IMR-90 (cell line): ENCODE measurements at regions not wholly inside any gene's neighbourhood (a gene's known extent, or its start where the extent isn't known, plus 50 kb on each side); places are given as distances from the start of the nearest gene placed in this dataset.

Experiments used
- ATAC-seq: fragments of 200-7000 bp; cut with Tn5 transposase; 2 replicates; pipeline ENCODE4 v1.9.1; 2020; ENCODE audit warnings: low read depth, mild to moderate bottlenecking, moderate library complexity
- BruUV-seq: library from RNA; stranded (reverse); fragments of 400-500 nt; replicated peaks from 2 replicates; lab custom pipeline; 2021; lab: Mats Ljungman, UMichigan
- CTCF ChIA-PET: fragments of 300-600 bp; formaldehyde crosslinking; extraction: SDS; loops from one replicate; lab custom pipeline; 2021; ENCODE audit warnings: antibody characterized with exemption; lab: Yijun Ruan, JAX
- POLR2A ChIA-PET: fragments of 300-600 bp; sonication (Branson Sonifier 250); formaldehyde crosslinking; loops from one replicate; lab custom pipeline; 2022; ENCODE audit warnings: antibody characterized with exemption; ENCODE audit not compliant: unreplicated experiment; lab: Charles Lee
- DNase-seq: peaks from one replicate; pipeline ENCODE4 v3.0.0; 2013
- H2AFZ ChIP-seq: replicated peaks from 2 replicates; pipeline ENCODE3; 2013; ENCODE audit warnings: low read length, mild to moderate bottlenecking; ENCODE audit not compliant: poor library complexity
- H2AK5ac ChIP-seq: 2 replicates; pipeline ENCODE4 v1.6.1; 2013; ENCODE audit warnings: low read depth, low read length, inconsistent platforms
- H2AK9ac ChIP-seq: replicated peaks from 2 replicates; pipeline ENCODE3; 2013; ENCODE audit warnings: mild to moderate bottlenecking, low read depth, low read length, moderate library complexity; ENCODE audit not compliant: poor library complexity
- H2BK120ac ChIP-seq: 2 replicates; pipeline ENCODE4 v1.6.1; 2013; ENCODE audit warnings: low read depth, low read length, inconsistent platforms
- H2BK15ac ChIP-seq: 3 replicates; pipeline ENCODE4 v1.6.1; 2013; ENCODE audit warnings: low read depth, low read length, inconsistent platforms
- H2BK20ac ChIP-seq: 2 replicates; pipeline ENCODE4 v1.6.1; 2013; ENCODE audit warnings: low read depth, mild to moderate bottlenecking, inconsistent platforms, low read length, moderate library complexity
- H2BK5ac ChIP-seq: 2 replicates; pipeline ENCODE4 v1.6.1; 2013; ENCODE audit warnings: mild to moderate bottlenecking, low read depth, low read length, inconsistent platforms; ENCODE audit not compliant: poor library complexity, severe bottlenecking
- H3K14ac ChIP-seq: replicated peaks from 2 replicates; pipeline ENCODE4 v1.6.1; 2013; ENCODE audit warnings: low read depth, low read length, inconsistent platforms
- H3K18ac ChIP-seq: 2 replicates; pipeline ENCODE4 v1.6.1; 2013; ENCODE audit warnings: low read depth, low read length, control low read depth
- H3K23ac ChIP-seq: 2 replicates; pipeline ENCODE4 v1.6.1; 2013; ENCODE audit warnings: low read depth, low read length, inconsistent platforms
- H3K27ac ChIP-seq: 2 replicates; pipeline ENCODE4 v1.5.1; 2013; ENCODE audit warnings: mild to moderate bottlenecking, control low read depth, low read length; ENCODE audit not compliant: insufficient read depth
- H3K27me3 ChIP-seq: 2 replicates; pipeline ENCODE4 v1.6.1; 2013; ENCODE audit warnings: low read length; ENCODE audit not compliant: control insufficient read depth, insufficient read depth
- H3K36me3 ChIP-seq: 2 replicates; pipeline ENCODE4 v1.6.1; 2013; ENCODE audit warnings: low read length, mixed read lengths; ENCODE audit not compliant: control insufficient read depth, insufficient read depth
- H3K4ac ChIP-seq: 2 replicates; pipeline ENCODE4 v1.6.1; 2013; ENCODE audit warnings: low read depth, low read length, inconsistent platforms
- H3K4me1 ChIP-seq: 2 replicates; pipeline ENCODE4 v1.6.1; 2013; ENCODE audit warnings: low read length, mixed read lengths; ENCODE audit not compliant: control insufficient read depth, insufficient read depth
- H3K4me2 ChIP-seq: 2 replicates; pipeline ENCODE4 v1.6.1; 2013; ENCODE audit warnings: low read depth, mild to moderate bottlenecking, control low read depth, low read length, moderate library complexity
- H3K4me3 ChIP-seq: 2 replicates; pipeline ENCODE4 v1.5.1; 2013; ENCODE audit warnings: low read depth, mild to moderate bottlenecking, control low read depth, low read length, moderate library complexity; ENCODE audit not compliant: insufficient read depth
- H3K56ac ChIP-seq: 2 replicates; pipeline ENCODE4 v1.6.1; 2013; ENCODE audit warnings: low read length, inconsistent platforms; ENCODE audit not compliant: insufficient read depth; ENCODE audit errors: extremely low read depth
- H3K79me1 ChIP-seq, 2 experiments: 2 replicates each; pipeline ENCODE4 v1.6.1; 2013; ENCODE audit warnings: low read length in 2 of 2, inconsistent platforms in 1 of 2, low read depth in 1 of 2
- H3K9ac ChIP-seq: 2 replicates; pipeline ENCODE4 v1.6.1; 2013; ENCODE audit warnings: low read depth, low read length, control low read depth
- H3K9me1 ChIP-seq: 2 replicates; pipeline ENCODE4 v1.6.1; 2013; ENCODE audit warnings: low read length, inconsistent platforms; ENCODE audit not compliant: insufficient read depth
- H3K9me3 ChIP-seq: 2 replicates; pipeline ENCODE4 v1.6.1; 2013; ENCODE audit warnings: low read length; ENCODE audit not compliant: control insufficient read depth, insufficient read depth
- H4K20me1 ChIP-seq: 2 replicates; pipeline ENCODE4 v1.6.1; 2013; ENCODE audit warnings: low read length, inconsistent platforms; ENCODE audit not compliant: insufficient read depth
- H4K5ac ChIP-seq: 2 replicates; pipeline ENCODE4 v1.6.1; 2013; ENCODE audit warnings: mild to moderate bottlenecking, low read depth, low read length, control low read depth
- H4K8ac ChIP-seq, 2 experiments: 2 replicates each; pipeline ENCODE4 v1.6.1; 2013; ENCODE audit warnings: low read depth in 2 of 2, low read length in 2 of 2, control low read depth in 1 of 2, inconsistent platforms in 1 of 2
- H4K91ac ChIP-seq: 2 replicates; pipeline ENCODE4 v1.6.1; 2013; ENCODE audit warnings: low read depth, low read length, inconsistent platforms; ENCODE audit not compliant: insufficient read depth
- BHLHE40 ChIP-seq: fragments of 150-350 bp; IDR thresholded peaks from 2 replicates; pipeline ENCODE4 v1.6.1; 2016; ENCODE audit warnings: mild to moderate bottlenecking, low read depth, low read length
- CEBPB ChIP-seq: IDR thresholded peaks from 2 replicates; pipeline ENCODE4 v1.6.1; 2012; ENCODE audit warnings: low read depth, low read length, improper control_type of control experiment
- CHD1 ChIP-seq: IDR thresholded peaks from 2 replicates; pipeline ENCODE4 v1.6.1; 2012; ENCODE audit warnings: low read depth, low read length, improper control_type of control experiment
- CTCF ChIP-seq: conservative IDR thresholded peaks from 2 replicates; pipeline ENCODE4 v1.5.1; 2012; ENCODE audit warnings: mild to moderate bottlenecking, low read depth, low read length, improper control_type of control experiment
- ELK1 ChIP-seq: fragments of 150-350 bp; IDR thresholded peaks from 2 replicates; pipeline ENCODE4 v1.6.1; 2016; ENCODE audit warnings: low read depth, mild to moderate bottlenecking, low read length, moderate library complexity, borderline replicate concordance
- FOS ChIP-seq: fragments of 150-350 bp; IDR thresholded peaks from 2 replicates; pipeline ENCODE4 v1.6.1; 2016; ENCODE audit warnings: low read depth, low read length
- MAFK ChIP-seq: IDR thresholded peaks from 2 replicates; pipeline ENCODE4 v1.6.1; 2012; ENCODE audit warnings: low read depth, low read length, improper control_type of control experiment
- MAZ ChIP-seq: IDR thresholded peaks from 2 replicates; pipeline ENCODE4 v1.6.1; 2012; ENCODE audit warnings: low read depth, mild to moderate bottlenecking, low read length, improper control_type of control experiment, moderate library complexity, borderline replicate concordance
- MXI1 ChIP-seq: IDR thresholded peaks from 2 replicates; pipeline ENCODE4 v1.6.1; 2012; ENCODE audit warnings: low read depth, mild to moderate bottlenecking, low read length, moderate library complexity, borderline replicate concordance
- NFE2L2 ChIP-seq: fragments of 150-350 bp; IDR thresholded peaks from 2 replicates; pipeline ENCODE4 v1.6.1; 2016; ENCODE audit warnings: low read depth, mild to moderate bottlenecking, low read length
- POLR2A ChIP-seq: IDR thresholded peaks from 2 replicates; pipeline ENCODE4 v1.6.1; 2012; ENCODE audit warnings: mild to moderate bottlenecking, low read depth, low read length
- RAD21 ChIP-seq: IDR thresholded peaks from 2 replicates; pipeline ENCODE4 v1.6.1; 2012; ENCODE audit warnings: low read length, improper control_type of control experiment
- RCOR1 ChIP-seq: IDR thresholded peaks from 2 replicates; pipeline ENCODE4 v1.6.1; 2012; ENCODE audit warnings: mild to moderate bottlenecking, low read length, improper control_type of control experiment; ENCODE audit not compliant: insufficient replicate concordance
- RFX5 ChIP-seq: IDR thresholded peaks from 2 replicates; pipeline ENCODE4 v1.8.0; 2012; ENCODE audit warnings: low read depth, mild to moderate bottlenecking, low read length, moderate library complexity
- SMC3 ChIP-seq: fragments of 150-350 bp; IDR thresholded peaks from 2 replicates; pipeline ENCODE4 v1.6.1; 2016; ENCODE audit warnings: low read depth, mild to moderate bottlenecking, antibody characterized with exemption, low read length, moderate library complexity
- USF2 ChIP-seq: fragments of 150-350 bp; IDR thresholded peaks from 2 replicates; pipeline ENCODE4 v1.6.1; 2017; ENCODE audit warnings: mild to moderate bottlenecking, antibody characterized with exemption, low read length, low read depth
- WGBS, 2 experiments: methylation state at CpG; one replicate each; pipeline versions ENCODE4 v1.1.5 to v1.1.7; 2013; ENCODE audit warnings: missing lambda C conversion rate in 2 of 2; ENCODE audit not compliant: insufficient read length in 1 of 2; ENCODE audit errors: extremely low coverage in 2 of 2; 5-methylcytosine and 5-hydroxymethylcytosine counted together
- dilution Hi-C: fragments of 300-500 bp; cut with HindIII; formaldehyde crosslinking; loops from one replicate; pipeline ENCODE4 v1.14.3; 2018; ENCODE audit warnings: low sequenced_read_pairs; ENCODE audit not compliant: unreplicated experiment
- in situ Hi-C: fragments of 300-500 bp; cut with MboI; formaldehyde crosslinking; loops from 3 replicates; pipeline ENCODE4 v1.14.3; 2019; ENCODE audit warnings: low sequenced_read_pairs, inconsistent platforms, mixed read lengths
- intact Hi-C: fragments of 100-400 bp; cut with micrococcal nuclease; formaldehyde crosslinking; loops from 2 replicates; pipeline ENCODE4 v1.10.0; 2022

- no peak overlapping the region for H3K18ac ChIP-seq
- intact Hi-C loops, result no loop called here
- no peaks in the 10 kb centered on the region for H3K9me3 ChIP-seq
- H2BK5ac ChIP-seq, result no peak overlapping the region
- TF ChIP-seq MXI1, result no peak
- no peak for TF ChIP-seq RFX5
- TF ChIP-seq SMC3, result no peak
- TF ChIP-seq MAFK, result no peak
- TF ChIP-seq RAD21, result no peak
- no peak for TF ChIP-seq POLR2A
- TF ChIP-seq MAZ, result no peak
- no peak for TF ChIP-seq RCOR1
- TF ChIP-seq BHLHE40, result no peak
- no peak for TF ChIP-seq ELK1
- TF ChIP-seq CHD1, result no peak
- no peak for TF ChIP-seq FOS
- TF ChIP-seq CEBPB, result no peak
- no peak for TF ChIP-seq NFE2L2
- no peak for TF ChIP-seq USF2
- no peak for TF ChIP-seq CTCF
- no peak overlapping the region for H2BK20ac ChIP-seq
- H2AK9ac ChIP-seq, result no peak overlapping the region
- no peak overlapping the region for H2BK15ac ChIP-seq
- no peak overlapping the region for H4K5ac ChIP-seq
- no peak overlapping the region for H2AK5ac ChIP-seq
- no peak overlapping the region for H3K4ac ChIP-seq
- H3K27ac ChIP-seq, result no peak overlapping the region
- no peak overlapping the region for H3K14ac ChIP-seq
- H3K56ac ChIP-seq, result no peak overlapping the region
- WGBS, 2 experiments, result 7% methylated on average over 2 of the region's 11 CpGs; no CpG with 5 or more reads in 1 of the 2 experiments
- H3K4me2 ChIP-seq, result no peak overlapping the region
- POLR2A ChIA-PET, result no interaction called here
- peaks cover 27% of the 10 kb centered on the region for H3K27me3 ChIP-seq
- no peak overlapping the region for H3K9ac ChIP-seq
- no TSS peak for BruUV-seq
- no peaks in the 10 kb centered on the region for H3K4me1 ChIP-seq
- CTCF ChIA-PET, result no interaction called here
- H3K79me1 ChIP-seq, result no peaks in the 10 kb centered on the region
- no peak overlapping the region for H4K8ac ChIP-seq
- no peak overlapping the region for H3K23ac ChIP-seq
- no peaks in the 10 kb centered on the region for H4K20me1 ChIP-seq
- in situ Hi-C loops, result no loop called here
- ATAC-seq (no peak), DNase-seq (no peak)
- H3K4me3 ChIP-seq, result no peak overlapping the region
- peak overlapping the region; percentile 17 for H2AFZ ChIP-seq
- H3K9me1 ChIP-seq, result no peaks in the 10 kb centered on the region
- dilution Hi-C loops, result no loop called here
- H4K91ac ChIP-seq, result no peak overlapping the region
- no peaks in the 10 kb centered on the region for H3K36me3 ChIP-seq
- no peak overlapping the region for H2BK120ac ChIP-seq
These were observed 297.7 kb downstream of the OMA1 start for GRCh38 chr1:58248791-58249190.
